BLaER1 (cell line): ENCODE measurements at regions not wholly inside any gene's neighbourhood (a gene's known extent, or its start where the extent isn't known, plus 50 kb on each side); places are given as distances from the start of the nearest gene placed in this dataset.

Experiments
- H3K27ac ChIP-seq: shearing (Covaris generic); formaldehyde crosslinking; 2 replicates; pipeline ENCODE4 v1.8.1; 2022
- H3K27me3 ChIP-seq: shearing (Covaris generic); formaldehyde crosslinking; 2 replicates; pipeline ENCODE4 v1.8.1; 2022
- H3K36me3 ChIP-seq: shearing (Covaris generic); formaldehyde crosslinking; 2 replicates; pipeline ENCODE4 v1.8.1; 2022
- H3K4me1 ChIP-seq: shearing (Covaris generic); formaldehyde crosslinking; 2 replicates; pipeline ENCODE4 v1.8.1; 2022
- H3K4me2 ChIP-seq: shearing (Covaris generic); formaldehyde crosslinking; 2 replicates; pipeline ENCODE4 v1.8.1; 2022
- H3K4me3 ChIP-seq: shearing (Covaris generic); formaldehyde crosslinking; 2 replicates; pipeline ENCODE4 v1.8.1; 2022
- H3K9ac ChIP-seq: shearing (Covaris generic); formaldehyde crosslinking; 2 replicates; pipeline ENCODE4 v1.8.1; 2022
- H3K9me3 ChIP-seq: shearing (Covaris generic); formaldehyde crosslinking; 2 replicates; pipeline ENCODE4 v1.8.1; 2022
- H4K20me1 ChIP-seq: shearing (Covaris generic); formaldehyde crosslinking; 2 replicates; pipeline ENCODE4 v1.8.1; 2022
- Cebpa-rat ChIP-seq: shearing (Covaris generic); IDR thresholded peaks from 2 replicates; pipeline ENCODE4 v1.8.1; 2022

- no peak overlapping the region for H3K9ac ChIP-seq
- H3K9me3 ChIP-seq = no peaks in the 10 kb centered on the region
- H3K4me1 ChIP-seq = no peaks in the 10 kb centered on the region
- H4K20me1 ChIP-seq = no peaks in the 10 kb centered on the region
- H3K27ac ChIP-seq = no peak overlapping the region
- H3K4me2 ChIP-seq = no peak overlapping the region
- peaks cover 76% of the 10 kb centered on the region for H3K27me3 ChIP-seq
- H3K36me3 ChIP-seq = no peaks in the 10 kb centered on the region
- no peak overlapping the region for H3K4me3 ChIP-seq
- no peak for TF ChIP-seq Cebpa-rat
Measured at GRCh38 chrX:16461968-16462367, 188.0 kb upstream of the S100G start.

- Histone ChIP-seq H3K36me3 (no peaks in the 10 kb centered on the region), H3K4me3 (no peak overlapping the region), H4K20me1 (no peaks in the 10 kb centered on the region; the same call in 1 of the 2 replicates), H3K27ac (no peak overlapping the region), H3K27me3 (peaks cover 82% of the 10 kb centered on the region), H3K4me2 (no peak overlapping the region), H3K9ac (no peak overlapping the region), H3K9me3 (no peaks in the 10 kb centered on the region), H3K4me1 (no peaks in the 10 kb centered on the region)
- TF ChIP-seq Cebpa-rat = no peak
Measured at GRCh38 chrX:16462912-16463311, 187.0 kb upstream of the S100G start.

GRCh38 chrX:16464369-16464768, 185.6 kb upstream of the S100G start:
- H3K27me3 ChIP-seq = peaks cover 87% of the 10 kb centered on the region
- H3K27ac ChIP-seq = no peak overlapping the region
- no peak overlapping the region for H3K9ac ChIP-seq
- no peak overlapping the region for H3K4me2 ChIP-seq
- no peaks in the 10 kb centered on the region for H3K4me1 ChIP-seq
- no peaks in the 10 kb centered on the region for H3K9me3 ChIP-seq
- no peaks in the 10 kb centered on the region for H3K36me3 ChIP-seq
- TF ChIP-seq Cebpa-rat = no peak
- H4K20me1 ChIP-seq = no peaks in the 10 kb centered on the region; the same call in 1 of the 2 replicates
- no peak overlapping the region for H3K4me3 ChIP-seq

GRCh38 chrX:16465081-16465876, 184.7 kb upstream of the S100G start:
- Histone ChIP-seq H3K27ac (no peak overlapping the region), H3K4me1 (no peaks in the 10 kb centered on the region), H4K20me1 (no peaks in the 10 kb centered on the region; the same call in 1 of the 2 replicates), H3K4me3 (no peak overlapping the region), H3K27me3 (peaks cover 90% of the 10 kb centered on the region), H3K9me3 (no peaks in the 10 kb centered on the region), H3K9ac (no peak overlapping the region), H3K4me2 (no peak overlapping the region), H3K36me3 (no peaks in the 10 kb centered on the region)
- no peak for TF ChIP-seq Cebpa-rat

DNA sequence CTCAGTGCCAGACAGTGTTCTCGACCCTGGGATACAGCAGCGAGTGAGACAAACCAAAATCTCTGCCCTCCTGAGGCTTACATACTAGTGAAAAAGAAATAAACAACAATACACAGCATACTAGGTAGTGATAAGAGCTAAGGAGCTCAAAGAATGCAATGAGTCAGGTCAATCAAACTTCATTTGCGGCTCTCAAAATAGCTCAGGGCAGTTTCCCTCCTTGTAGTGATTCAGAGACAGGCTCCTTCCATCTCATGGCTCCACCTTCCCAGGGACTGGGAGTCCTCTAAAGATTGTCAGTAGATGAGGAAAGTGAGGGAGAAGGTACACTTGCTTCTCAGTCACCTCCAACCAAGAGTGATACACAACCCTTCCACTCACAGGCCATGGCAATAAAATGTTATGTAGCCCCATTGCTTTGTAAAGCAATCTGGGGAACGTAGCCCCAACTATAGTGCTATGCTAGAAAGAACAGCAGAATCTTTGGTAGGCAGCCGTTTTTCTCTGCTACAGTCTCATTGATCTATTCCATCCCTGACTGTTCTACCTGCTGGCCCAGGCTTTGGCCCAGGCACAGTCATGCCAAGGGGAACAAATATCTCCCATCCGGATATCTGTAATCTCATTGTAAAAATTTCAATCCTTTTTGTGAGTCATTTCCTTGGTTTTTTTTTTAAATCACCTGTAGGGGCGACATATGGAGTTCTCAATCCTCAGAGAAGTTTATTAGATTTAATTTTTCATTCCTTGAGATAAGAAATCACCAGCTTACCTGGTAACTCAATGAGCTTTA, 183.1 kb upstream of the S100G start:
- H3K4me2 ChIP-seq = no peak overlapping the region
- H3K4me1 ChIP-seq = no peaks in the 10 kb centered on the region
- TF ChIP-seq Cebpa-rat = no peak
- no peak overlapping the region for H3K27ac ChIP-seq
- no peaks in the 10 kb centered on the region for H3K9me3 ChIP-seq
- no peaks in the 10 kb centered on the region for H3K36me3 ChIP-seq
- H4K20me1 ChIP-seq = no peaks in the 10 kb centered on the region; the same call in 1 of the 2 replicates
- no peak overlapping the region for H3K4me3 ChIP-seq
- peaks cover 94% of the 10 kb centered on the region for H3K27me3 ChIP-seq
- no peak overlapping the region for H3K9ac ChIP-seq

GRCh38 chrX:16469870-16470269, 180.1 kb upstream of the S100G start:
- Histone ChIP-seq H3K27ac (no peak overlapping the region), H3K4me3 (no peak overlapping the region), H3K9ac (no peak overlapping the region), H3K4me2 (no peak overlapping the region), H3K4me1 (no peaks in the 10 kb centered on the region), H3K27me3 (peaks cover 96% of the 10 kb centered on the region), H3K36me3 (no peaks in the 10 kb centered on the region), H4K20me1 (no peaks in the 10 kb centered on the region; the same call in 1 of the 2 replicates), H3K9me3 (no peaks in the 10 kb centered on the region)
- no peak for TF ChIP-seq Cebpa-rat

DNA sequence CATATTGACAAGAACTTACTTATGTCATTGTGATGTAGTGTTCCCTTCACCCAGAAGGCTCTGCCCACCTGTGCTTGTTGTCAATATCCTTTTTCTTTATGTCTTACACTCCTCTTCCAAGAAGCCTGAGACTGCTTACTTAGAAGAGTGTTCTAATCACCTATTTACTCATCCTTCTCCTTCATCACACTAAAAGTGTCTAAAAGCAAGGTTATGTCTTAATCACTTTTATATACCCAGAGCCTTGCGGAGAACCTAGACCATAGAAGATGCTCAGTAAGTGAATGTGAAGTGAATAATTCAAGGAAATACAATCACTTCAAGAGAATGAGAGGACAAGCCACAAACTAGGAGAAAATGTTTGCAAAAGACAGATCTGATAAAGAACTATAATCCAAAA, 177.6 kb upstream of the S100G start:
- Histone ChIP-seq H3K9ac (no peak overlapping the region), H3K27me3 (peaks cover 84% of the 10 kb centered on the region), H3K36me3 (no peaks in the 10 kb centered on the region), H3K27ac (no peak overlapping the region), H3K4me3 (no peak overlapping the region), H4K20me1 (no peaks in the 10 kb centered on the region; the same call in 1 of the 2 replicates), H3K4me1 (no peaks in the 10 kb centered on the region), H3K4me2 (no peak overlapping the region), H3K9me3 (no peaks in the 10 kb centered on the region)
- TF ChIP-seq Cebpa-rat = no peak

DNA sequence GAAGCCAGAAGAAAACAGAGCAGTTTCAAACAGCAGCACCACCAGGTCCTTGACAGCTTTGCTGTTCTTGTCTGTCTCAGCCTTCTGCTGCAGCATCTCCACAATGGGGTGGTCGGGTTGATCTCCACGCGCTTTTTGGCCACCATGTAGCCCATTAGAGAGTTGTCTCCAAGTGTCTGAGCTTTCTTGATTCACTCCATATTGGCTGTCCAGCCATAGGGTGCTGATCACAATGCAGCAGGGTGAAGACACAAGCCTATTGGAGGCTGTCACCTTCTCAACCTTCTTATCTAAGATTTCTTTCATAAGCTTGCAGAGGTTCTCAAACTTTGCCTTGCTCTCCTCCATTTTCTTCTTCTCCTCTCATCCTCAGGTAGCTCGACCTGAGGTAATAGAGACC, 175.4 kb upstream of the S100G start:
- H3K27ac ChIP-seq = no peak overlapping the region
- H3K4me1 ChIP-seq = no peaks in the 10 kb centered on the region
- no peaks in the 10 kb centered on the region; the same call in 1 of the 2 replicates for H4K20me1 ChIP-seq
- no peak overlapping the region for H3K4me2 ChIP-seq
- TF ChIP-seq Cebpa-rat = no peak
- H3K27me3 ChIP-seq = peaks cover 73% of the 10 kb centered on the region
- no peak overlapping the region for H3K4me3 ChIP-seq
- no peaks in the 10 kb centered on the region for H3K9me3 ChIP-seq
- H3K36me3 ChIP-seq = no peaks in the 10 kb centered on the region
- no peak overlapping the region for H3K9ac ChIP-seq

DNA sequence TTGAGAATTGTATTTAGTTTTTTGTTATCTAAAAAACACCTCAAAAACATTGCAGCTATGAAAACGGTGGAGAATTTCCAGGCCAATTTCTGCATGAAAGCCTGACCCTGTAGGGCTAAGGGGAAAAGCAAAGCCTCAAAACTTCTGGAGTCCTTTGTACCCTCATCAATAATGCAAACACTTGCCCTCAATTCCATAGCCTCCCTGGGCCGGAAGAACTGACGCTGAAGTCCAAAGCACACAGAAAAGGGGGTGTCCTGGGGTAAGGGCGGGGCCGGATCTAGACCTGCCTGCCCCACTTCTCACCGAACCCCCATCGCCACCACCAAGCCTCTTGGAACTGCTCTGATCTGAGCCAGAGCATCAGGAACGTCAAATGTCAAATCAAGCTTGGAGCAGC, 173.9 kb upstream of the S100G start:
- Histone ChIP-seq H3K27me3 (peaks cover 75% of the 10 kb centered on the region), H3K9ac (no peak overlapping the region), H3K36me3 (no peaks in the 10 kb centered on the region), H3K27ac (no peak overlapping the region), H3K4me1 (no peaks in the 10 kb centered on the region), H4K20me1 (no peaks in the 10 kb centered on the region; the same call in 1 of the 2 replicates), H3K4me3 (no peak overlapping the region), H3K9me3 (no peaks in the 10 kb centered on the region), H3K4me2 (no peak overlapping the region)
- TF ChIP-seq Cebpa-rat = no peak

GRCh38 chrX:16476692-16477091, 173.3 kb upstream of the S100G start:
- no peaks in the 10 kb centered on the region for H3K9me3 ChIP-seq
- no peak for TF ChIP-seq Cebpa-rat
- peaks cover 75% of the 10 kb centered on the region for H3K27me3 ChIP-seq
- H4K20me1 ChIP-seq = no peaks in the 10 kb centered on the region; the same call in 1 of the 2 replicates
- no peak overlapping the region for H3K9ac ChIP-seq
- no peaks in the 10 kb centered on the region for H3K36me3 ChIP-seq
- H3K4me3 ChIP-seq = no peak overlapping the region
- H3K4me1 ChIP-seq = no peaks in the 10 kb centered on the region
- no peak overlapping the region for H3K4me2 ChIP-seq
- no peak overlapping the region for H3K27ac ChIP-seq
